ENCODE measurements at regions not wholly inside any gene's neighbourhood (a gene's known extent, or its start where the extent isn't known, plus 50 kb on each side); places are given as distances from the start of the nearest gene placed in this dataset.

- TF ChIP-seq MAX (IDR thresholded peaks at IDR 0.05; ENCODE audit: low read depth, low read length) (no peak), CTCF (IDR thresholded peaks at IDR 0.05; ENCODE audit: low read depth, low read length) (no peak), POLR2A (IDR thresholded peaks at IDR 0.05; ENCODE audit: extremely low read depth, insufficient read length) (no peak), MYC (IDR thresholded peaks at IDR 0.05; ENCODE audit: low read depth, low read length) (no peak)
These were observed 81.6 kb upstream of the DCN start for GRCh38 chr12:91264178-91264577.
